H1 (cell line): ENCODE measurements at regions not wholly inside any gene's neighbourhood (a gene's known extent, or its start where the extent isn't known, plus 50 kb on each side); places are given as distances from the start of the nearest gene placed in this dataset.

Experiments used
- CTCF ChIA-PET: fragments of 300-600 bp; sonication (Branson Sonifier 250); formaldehyde crosslinking; loops from one replicate; lab custom pipeline; 2021; ENCODE audit not compliant: partially characterized antibody; lab: Charles Lee
- POLR2A ChIA-PET: fragments of 300-600 bp; sonication (Branson Sonifier 250); formaldehyde crosslinking; loops from one replicate; lab custom pipeline; 2021; ENCODE audit warnings: inconsistent platforms; ENCODE audit not compliant: partially characterized antibody; lab: Charles Lee
- DNase-seq, 2 experiments: peaks; one replicate each; pipeline versions ENCODE4 v3.0.0 to v3.0.0-alpha.2; 2010 to 2022; ENCODE audit warnings: low spot score in 2 of 2, low read depth in 1 of 2, mixed read lengths in 1 of 2
- FAIRE-seq: peaks from 2 replicates; lab custom pipeline; 2011; peaks lifted over from hg19 to GRCh38; lab: Jason Lieb, UNC
- H2AFZ ChIP-seq: 2 replicates; pipeline ENCODE4 v1.8.1; 2012; ENCODE audit warnings: low read length, inconsistent platforms
- H2AK5ac ChIP-seq: 2 replicates; pipeline ENCODE4 v1.6.1; 2013; ENCODE audit warnings: low read depth, low read length
- H2BK120ac ChIP-seq: replicated peaks from 2 replicates; pipeline ENCODE3; 2013; ENCODE audit warnings: low read depth, low read length, inconsistent platforms
- H2BK12ac ChIP-seq: 2 replicates; pipeline ENCODE4 v1.6.1; 2013; ENCODE audit warnings: low read depth, low read length
- H2BK15ac ChIP-seq: 2 replicates; pipeline ENCODE4 v1.6.1; 2013; ENCODE audit warnings: low read length
- H2BK20ac ChIP-seq: 2 replicates; pipeline ENCODE4 v1.6.1; 2013; ENCODE audit warnings: low read length
- H2BK5ac ChIP-seq: 2 replicates; pipeline ENCODE4 v1.6.1; 2013; ENCODE audit warnings: low read depth, low read length
- H3K14ac ChIP-seq: 2 replicates; pipeline ENCODE4 v1.6.1; 2013; ENCODE audit warnings: inconsistent platforms; ENCODE audit not compliant: insufficient read length
- H3K18ac ChIP-seq: 2 replicates; pipeline ENCODE4 v1.6.1; 2013; ENCODE audit warnings: low read length; ENCODE audit errors: extremely low read depth
- H3K23ac ChIP-seq: 2 replicates; pipeline ENCODE4 v1.6.1; 2013; ENCODE audit warnings: inconsistent platforms; ENCODE audit not compliant: insufficient read length
- H3K23me2 ChIP-seq: 2 replicates; pipeline ENCODE4 v1.6.1; 2013; ENCODE audit warnings: low read depth, low read length
- H3K27ac ChIP-seq: 2 replicates; pipeline ENCODE4 v1.6.1; 2011; ENCODE audit warnings: low read depth, low read length, inconsistent platforms
- H3K27me3 ChIP-seq, 4 experiments: replicated peaks in 1 of 4; 1 replicate in 1 of 4; 2 replicates in 3 of 4; pipeline versions ENCODE4 v1.6.1 to v1.8.1; 2011 to 2013; ENCODE audit warnings: low read length in 3 of 4, mild to moderate bottlenecking in 3 of 4, inconsistent platforms in 2 of 4, mixed read lengths in 2 of 4, moderate library complexity in 1 of 4; ENCODE audit not compliant: control insufficient read depth in 3 of 4, insufficient read depth in 3 of 4; ENCODE audit errors: extremely low read depth in 1 of 4
- H3K36me3 ChIP-seq, 4 experiments: 2 replicates each; pipeline versions ENCODE4 v1.6.1 to v1.8.1; 2011 to 2013; ENCODE audit warnings: mild to moderate bottlenecking in 4 of 4, low read length in 3 of 4, moderate library complexity in 2 of 4, control low read depth in 1 of 4, inconsistent platforms in 1 of 4; ENCODE audit not compliant: insufficient read depth in 4 of 4, control insufficient read depth in 2 of 4
- H3K4ac ChIP-seq: replicated peaks from 2 replicates; pipeline ENCODE3; 2013; ENCODE audit warnings: low read length, low read depth, mixed read lengths, inconsistent platforms; ENCODE audit not compliant: insufficient read length
- H3K4me1 ChIP-seq, 4 experiments: replicated peaks in 1 of 4; 1 replicate in 1 of 4; 2 replicates in 3 of 4; pipeline versions ENCODE4 v1.6.1 to v1.8.1; 2011 to 2013; ENCODE audit warnings: low read length in 3 of 4, inconsistent platforms in 2 of 4, mixed read lengths in 1 of 4; ENCODE audit not compliant: insufficient read depth in 4 of 4, control insufficient read depth in 3 of 4
- H3K4me2 ChIP-seq, 2 experiments: 2 replicates each; pipeline versions ENCODE4 v1.6.1 to v1.8.1; 2011 to 2013; ENCODE audit warnings: low read depth in 2 of 2, low read length in 2 of 2, control low read depth in 1 of 2, inconsistent platforms in 1 of 2, mild to moderate bottlenecking in 1 of 2; ENCODE audit not compliant: insufficient read depth in 1 of 2
- H3K4me3 ChIP-seq, 4 experiments: fragments of 200-600, 300-600 bp in 1 of 4; sonication (generic), shearing (Covaris generic), sonication (Bioruptor Twin) in 1 of 4; 2 replicates each; pipeline versions ENCODE4 v1.5.1 to v1.8.1; 2011 to 2016; ENCODE audit warnings: low read length in 4 of 4, low read depth in 3 of 4, control low read depth in 2 of 4, inconsistent platforms in 2 of 4, mild to moderate bottlenecking in 2 of 4, mixed read lengths in 1 of 4, moderate library complexity in 1 of 4; ENCODE audit not compliant: insufficient read depth in 2 of 4; ENCODE audit errors: extremely low read depth in 1 of 4
- H3K56ac ChIP-seq: replicated peaks from 2 replicates; pipeline ENCODE3; 2013; ENCODE audit warnings: low read depth, mild to moderate bottlenecking, mixed read lengths, low read length, inconsistent platforms; ENCODE audit not compliant: insufficient read length
- H3K79me1 ChIP-seq: 2 replicates; pipeline ENCODE4 v1.6.1; 2013; ENCODE audit warnings: low read depth, low read length, control low read depth
- H3K79me2 ChIP-seq, 2 experiments: 2 replicates each; pipeline versions ENCODE4 v1.6.1 to v1.8.1; 2012 to 2013; ENCODE audit warnings: low read length in 2 of 2, mild to moderate bottlenecking in 2 of 2, inconsistent platforms in 1 of 2; ENCODE audit not compliant: insufficient read depth in 2 of 2, control insufficient read depth in 1 of 2
- H3K9ac ChIP-seq, 4 experiments: replicated peaks in 1 of 4; 1 replicate in 1 of 4; 2 replicates in 3 of 4; pipeline versions ENCODE4 v1.6.1 to v1.8.1; 2011 to 2013; ENCODE audit warnings: low read depth in 3 of 4, low read length in 3 of 4, control low read depth in 2 of 4, mild to moderate bottlenecking in 2 of 4, moderate library complexity in 2 of 4, inconsistent platforms in 1 of 4; ENCODE audit errors: extremely low read depth in 1 of 4
- H3K9me3 ChIP-seq, 2 experiments: 2 replicates each; pipeline versions ENCODE4 v1.6.1 to v1.8.1; 2012 to 2013; ENCODE audit warnings: mild to moderate bottlenecking in 2 of 2, moderate library complexity in 2 of 2, control low read depth in 1 of 2, inconsistent platforms in 1 of 2, low read depth in 1 of 2, low read length in 1 of 2, mixed read lengths in 1 of 2; ENCODE audit not compliant: insufficient read depth in 2 of 2
- H4K20me1 ChIP-seq, 2 experiments: replicated peaks in 1 of 2; 2 replicates each; pipeline versions ENCODE3 to v1.8.1; 2011 to 2013; ENCODE audit warnings: inconsistent platforms in 2 of 2, low read length in 2 of 2, mild to moderate bottlenecking in 1 of 2; ENCODE audit not compliant: insufficient read depth in 2 of 2, control insufficient read depth in 1 of 2
- H4K5ac ChIP-seq: 2 replicates; pipeline ENCODE4 v1.6.1; 2013; ENCODE audit warnings: low read length, low read depth, mixed read lengths, inconsistent platforms; ENCODE audit not compliant: insufficient read length
- H4K8ac ChIP-seq: 2 replicates; pipeline ENCODE4 v1.8.0; 2013; ENCODE audit warnings: mild to moderate bottlenecking, moderate library complexity, low read length, inconsistent platforms; ENCODE audit not compliant: insufficient read depth; ENCODE audit errors: extremely low read depth
- H4K91ac ChIP-seq: replicated peaks from 2 replicates; pipeline ENCODE3; 2013; ENCODE audit warnings: low read length, mixed read lengths, inconsistent platforms; ENCODE audit not compliant: insufficient read length
- GABPA ChIP-seq: IDR thresholded peaks from 2 replicates; pipeline ENCODE4 v1.6.1; 2011; ENCODE audit warnings: mild to moderate bottlenecking, low read length, moderate library complexity, borderline replicate concordance; ENCODE audit not compliant: insufficient read depth
- SUZ12 ChIP-seq: fragments of 200-600 bp; sonication (generic); IDR thresholded peaks from 2 replicates; pipeline ENCODE4 v1.6.1; 2012; ENCODE audit warnings: mild to moderate bottlenecking, inconsistent platforms, low read length, moderate library complexity, mixed read lengths
- WGBS, 2 experiments: shearing (Covaris generic) in 1 of 2; methylation state at CpG; one replicate each; pipeline versions ENCODE4 v1.1.6 to v1.1.7; 2013 to 2015; ENCODE audit warnings: low lambda C conversion rate in 2 of 2, mixed read lengths in 2 of 2, inconsistent platforms in 1 of 2, low coverage in 1 of 2, missing lambda C conversion rate in 1 of 2; ENCODE audit not compliant: insufficient replicate concordance in 2 of 2, insufficient coverage in 1 of 2, insufficient read length in 1 of 2; ENCODE audit errors: extremely low coverage in 1 of 2, missing lambda C conversion rate in 1 of 2; 5-methylcytosine and 5-hydroxymethylcytosine counted together
- TF ChIP-seq, protein P1 (sequence below): IDR thresholded peaks from 2 replicates; pipeline ENCODE4 v1.6.1; 2011; ENCODE audit warnings: low read length, improper control_type of control experiment

DNA sequence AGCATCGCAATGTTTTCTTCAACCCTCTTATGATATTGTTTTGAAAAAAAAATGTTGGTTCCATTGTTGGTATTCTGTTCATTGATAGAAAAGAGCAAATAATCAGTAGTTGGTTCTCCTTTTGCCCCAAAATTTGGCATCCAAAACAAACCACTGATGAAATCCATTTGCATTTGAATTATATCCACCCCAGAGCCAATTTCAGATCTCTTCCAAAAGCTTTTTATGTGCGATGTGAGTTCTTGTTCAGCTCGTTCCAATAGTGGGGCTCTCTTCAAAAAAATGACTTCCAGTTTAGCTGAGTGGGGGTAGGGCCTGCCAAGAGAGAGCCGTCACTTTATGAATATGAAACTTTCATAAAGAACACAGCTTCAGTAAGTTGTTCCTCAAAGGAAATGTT lies 130.7 kb downstream of the DIO2 start:
- H3K23ac ChIP-seq = no peak overlapping the region
- CTCF ChIA-PET = interaction anchor here (1.8 kb wide), 1 partner anchor 25 kb away, joined by 5 read pairs; no protein-coding TSS in a partner anchor

More for the DNA sequence above, 130.7 kb downstream of the DIO2 start:
- Histone ChIP-seq H3K23me2 (no peaks in the 10 kb centered on the region), H3K9ac (no peak overlapping the region), H3K36me3 (no peaks in the 10 kb centered on the region), H2BK120ac (no peak overlapping the region), H3K4ac (no peak overlapping the region), H4K8ac (no peak overlapping the region), H3K14ac (no peak overlapping the region), H3K56ac (no peak overlapping the region), H3K4me2 (no peak overlapping the region), H2BK12ac (no peak overlapping the region), H3K79me2 (no peaks in the 10 kb centered on the region), H3K27me3 (no peaks in the 10 kb centered on the region), H3K4me3 (no peak overlapping the region), H4K5ac (no peak overlapping the region), H4K20me1 (no peaks in the 10 kb centered on the region), H2BK5ac (no peak overlapping the region), H3K9me3 (no peaks in the 10 kb centered on the region), H3K4me1 (no peaks in the 10 kb centered on the region), H3K79me1 (no peaks in the 10 kb centered on the region), H4K91ac (no peak overlapping the region), H2AK5ac (no peak overlapping the region), H3K27ac (no peak overlapping the region), H2BK20ac (no peak overlapping the region), H3K18ac (no peak overlapping the region), H2AFZ (no peak overlapping the region), H2BK15ac (no peak overlapping the region)
- POLR2A ChIA-PET = no interaction called here
- DNase-seq = no peak
- WGBS, 2 experiments = 91% methylated on average over 4 of the region's 4 CpGs; no CpG with 5 or more reads in 1 of the 2 experiments
- no peak for FAIRE-seq
- TF ChIP-seq GABPA (no peak), SUZ12 (no peak)
- TF ChIP-seq, protein P1, sequence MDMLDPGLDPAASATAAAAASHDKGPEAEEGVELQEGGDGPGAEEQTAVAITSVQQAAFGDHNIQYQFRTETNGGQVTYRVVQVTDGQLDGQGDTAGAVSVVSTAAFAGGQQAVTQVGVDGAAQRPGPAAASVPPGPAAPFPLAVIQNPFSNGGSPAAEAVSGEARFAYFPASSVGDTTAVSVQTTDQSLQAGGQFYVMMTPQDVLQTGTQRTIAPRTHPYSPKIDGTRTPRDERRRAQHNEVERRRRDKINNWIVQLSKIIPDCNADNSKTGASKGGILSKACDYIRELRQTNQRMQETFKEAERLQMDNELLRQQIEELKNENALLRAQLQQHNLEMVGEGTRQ = no peak
